ENCODE measurements at regions not wholly inside any gene's neighbourhood (a gene's known extent, or its start where the extent isn't known, plus 50 kb on each side); places are given as distances from the start of the nearest gene placed in this dataset.

DNA sequence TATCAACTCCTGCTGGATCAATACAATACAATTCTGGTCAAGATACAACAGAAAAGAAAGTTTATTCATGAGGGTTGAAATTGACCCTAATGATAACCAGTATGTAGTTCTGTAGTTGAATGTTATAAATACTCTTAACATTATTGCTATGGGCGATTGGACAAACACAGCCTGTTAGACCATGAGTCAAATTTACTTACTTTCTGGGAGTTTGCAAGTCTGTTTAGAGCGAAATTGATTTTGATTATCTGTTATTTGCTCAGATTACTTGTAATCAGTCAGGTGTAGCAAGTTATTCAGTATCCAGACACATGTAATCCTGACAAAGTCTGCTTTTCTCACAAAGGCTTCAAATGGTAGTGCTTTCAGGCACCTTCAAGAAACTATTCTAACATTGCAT lies 216.6 kb upstream of the B3GALT2 start:
- H3K4me1 ChIP-seq, result no peaks in the 10 kb centered on the region
- no peak for TF ChIP-seq POLR2A (IDR thresholded peaks at IDR 0.05)
- TF ChIP-seq, protein P1, sequence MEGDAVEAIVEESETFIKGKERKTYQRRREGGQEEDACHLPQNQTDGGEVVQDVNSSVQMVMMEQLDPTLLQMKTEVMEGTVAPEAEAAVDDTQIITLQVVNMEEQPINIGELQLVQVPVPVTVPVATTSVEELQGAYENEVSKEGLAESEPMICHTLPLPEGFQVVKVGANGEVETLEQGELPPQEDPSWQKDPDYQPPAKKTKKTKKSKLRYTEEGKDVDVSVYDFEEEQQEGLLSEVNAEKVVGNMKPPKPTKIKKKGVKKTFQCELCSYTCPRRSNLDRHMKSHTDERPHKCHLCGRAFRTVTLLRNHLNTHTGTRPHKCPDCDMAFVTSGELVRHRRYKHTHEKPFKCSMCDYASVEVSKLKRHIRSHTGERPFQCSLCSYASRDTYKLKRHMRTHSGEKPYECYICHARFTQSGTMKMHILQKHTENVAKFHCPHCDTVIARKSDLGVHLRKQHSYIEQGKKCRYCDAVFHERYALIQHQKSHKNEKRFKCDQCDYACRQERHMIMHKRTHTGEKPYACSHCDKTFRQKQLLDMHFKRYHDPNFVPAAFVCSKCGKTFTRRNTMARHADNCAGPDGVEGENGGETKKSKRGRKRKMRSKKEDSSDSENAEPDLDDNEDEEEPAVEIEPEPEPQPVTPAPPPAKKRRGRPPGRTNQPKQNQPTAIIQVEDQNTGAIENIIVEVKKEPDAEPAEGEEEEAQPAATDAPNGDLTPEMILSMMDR (IDR thresholded peaks at IDR 0.05), result no peak
- intact Hi-C loops (cut with DNase I), result no loop called here
- no peak for DNase-seq
- no peaks in the 10 kb centered on the region for H3K9me3 ChIP-seq
- H3K27ac ChIP-seq, result no peak overlapping the region
- no peaks in the 10 kb centered on the region for H3K36me3 ChIP-seq
- no peak overlapping the region for H3K4me3 ChIP-seq (replicated peaks in 1 of 3)
- 82 to 95% methylated on average over 2 of the region's 2 CpGs for WGBS, 2 donors
- no peaks in the 10 kb centered on the region for H3K27me3 ChIP-seq

DNA sequence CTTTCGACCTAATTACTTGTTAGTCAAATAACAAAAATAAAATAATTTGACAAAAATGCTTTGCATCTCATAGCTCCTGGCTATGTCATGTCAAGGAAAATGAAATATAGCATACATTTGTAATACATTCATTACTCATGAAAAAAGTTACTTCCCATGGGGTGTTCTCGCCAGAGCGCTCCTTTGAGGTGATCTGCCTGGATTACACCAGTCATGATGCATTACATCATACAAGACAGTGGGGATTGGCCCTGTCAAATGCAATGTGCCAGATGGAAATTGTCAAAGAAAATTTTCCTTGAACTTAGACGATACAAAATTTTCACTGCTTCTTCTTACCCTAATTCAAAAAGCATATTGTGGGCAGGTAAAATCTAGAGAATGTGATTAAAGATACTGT lies 215.6 kb upstream of the B3GALT2 start:
- no peak overlapping the region for H3K4me3 ChIP-seq (replicated peaks in 1 of 3)
- H3K9me3 ChIP-seq, result no peaks in the 10 kb centered on the region
- WGBS, 2 donors, result 95 to 96% methylated on average over 4 of the region's 4 CpGs
- no peaks in the 10 kb centered on the region for H3K36me3 ChIP-seq
- DNase-seq, result no peak
- no peak overlapping the region for H3K27ac ChIP-seq
- TF ChIP-seq, protein P1 (IDR thresholded peaks at IDR 0.05), result no peak
- H3K4me1 ChIP-seq, result no peaks in the 10 kb centered on the region
- intact Hi-C loops (cut with DNase I), result no loop called here
- no peaks in the 10 kb centered on the region for H3K27me3 ChIP-seq

DNA sequence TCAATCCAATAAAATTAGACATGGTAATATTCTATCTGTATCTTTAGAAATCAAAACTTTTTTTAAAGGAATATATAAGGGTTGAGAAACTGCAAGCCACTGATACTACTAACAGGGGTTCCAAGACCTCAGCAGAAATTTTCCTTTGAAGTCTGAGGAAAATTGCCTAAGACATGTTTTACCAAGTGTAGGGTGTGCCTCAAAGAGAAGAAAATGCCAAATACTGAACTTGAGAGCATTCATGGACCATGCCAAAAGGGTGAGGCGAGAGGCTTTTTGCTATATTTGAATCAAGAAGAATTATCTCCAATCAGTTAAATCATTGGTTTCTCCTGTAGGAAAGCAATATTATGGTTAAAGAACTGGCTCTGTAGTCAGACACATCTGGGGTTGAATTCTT lies 207.9 kb upstream of the B3GALT2 start:
- H3K36me3 ChIP-seq, result no peaks in the 10 kb centered on the region
- intact Hi-C loops (cut with DNase I), result no loop called here
- H3K27me3 ChIP-seq, result no peaks in the 10 kb centered on the region
- TF ChIP-seq, protein P1 (IDR thresholded peaks at IDR 0.05), result no peak
- TF ChIP-seq POLR2A (IDR thresholded peaks at IDR 0.05), result no peak
- no peak overlapping the region for H3K27ac ChIP-seq
- no peaks in the 10 kb centered on the region for H3K9me3 ChIP-seq
- DNase-seq, result no peak
- WGBS, 2 donors, result 90 to 97% methylated on average over 1 of the region's 1 CpG
- H3K4me3 ChIP-seq (replicated peaks in 1 of 3), result no peak overlapping the region
- H3K4me1 ChIP-seq, result no peaks in the 10 kb centered on the region

DNA sequence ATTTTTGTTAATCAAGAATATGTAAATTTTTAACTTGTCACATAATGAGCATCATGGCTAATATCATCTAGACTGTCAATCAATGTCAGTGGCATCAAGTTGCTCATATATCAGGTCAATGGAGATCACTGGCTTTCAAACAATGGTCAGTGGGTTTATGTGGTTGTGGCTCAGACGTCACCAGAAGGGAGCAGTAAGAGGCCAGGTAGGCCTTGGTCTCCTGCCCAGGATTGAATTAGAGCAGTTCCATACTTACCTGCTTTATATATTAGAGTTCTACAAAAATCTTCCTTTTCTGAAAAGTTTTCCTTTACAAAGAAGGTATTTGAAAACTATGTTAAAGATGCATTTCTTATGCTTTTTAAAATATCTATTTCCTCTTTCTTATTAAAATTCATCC lies 206.3 kb upstream of the B3GALT2 start:
- no peak for TF ChIP-seq POLR2A (IDR thresholded peaks at IDR 0.05)
- TF ChIP-seq, protein P1 (IDR thresholded peaks at IDR 0.05), result peak in 1 of 6 experiments; percentile 18
- Histone ChIP-seq H3K4me3 (replicated peaks in 1 of 3) (no peak overlapping the region), H3K9me3 (no peaks in the 10 kb centered on the region), H3K36me3 (no peaks in the 10 kb centered on the region), H3K4me1 (no peaks in the 10 kb centered on the region), H3K27me3 (no peaks in the 10 kb centered on the region), H3K27ac (no peak overlapping the region)
- WGBS, 2 donors, result 75 to 80% methylated on average over 1 of the region's 1 CpG
- intact Hi-C loops (cut with DNase I), result no loop called here
- peak in 1 of 2 donors; percentile 5 for DNase-seq

DNA sequence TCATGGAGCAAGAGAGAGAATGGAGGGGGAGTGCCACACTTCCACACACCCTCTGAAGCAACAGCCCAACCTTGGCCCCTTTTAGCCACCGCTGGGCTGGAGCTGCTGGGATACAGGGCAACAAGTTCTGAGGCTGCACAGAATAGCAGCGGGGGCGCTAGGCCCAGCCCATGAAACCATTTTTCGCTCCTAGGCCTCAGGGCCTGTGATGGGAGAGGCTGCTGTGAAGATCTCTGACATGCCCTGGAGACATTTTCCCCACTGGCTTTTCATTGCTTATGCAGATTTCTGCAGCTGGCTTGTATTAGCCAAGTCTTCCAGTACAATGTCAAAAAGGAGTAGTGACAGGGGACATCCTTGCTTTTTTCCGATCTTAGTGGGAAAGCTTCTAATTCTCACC lies 202.3 kb upstream of the B3GALT2 start:
- Histone ChIP-seq H3K9me3 (no peaks in the 10 kb centered on the region), H3K4me3 (replicated peaks in 1 of 3) (no peak overlapping the region), H3K4me1 (no peaks in the 10 kb centered on the region), H3K27ac (no peak overlapping the region), H3K36me3 (no peaks in the 10 kb centered on the region), H3K27me3 (no peaks in the 10 kb centered on the region)
- intact Hi-C loops (cut with DNase I), result no loop called here
- 93 to 96% methylated on average over 5 of the region's 5 CpGs for WGBS, 2 donors
- TF ChIP-seq, protein P1 (IDR thresholded peaks at IDR 0.05), result no peak
- no peak for TF ChIP-seq POLR2A (IDR thresholded peaks at IDR 0.05)
- DNase-seq, result no peak

All from thyroid gland (tissue), 4 donors.